Vagina (tissue), 2 donors: ENCODE measurements at regions not wholly inside any gene's neighbourhood (a gene's known extent, or its start where the extent isn't known, plus 50 kb on each side); places are given as distances from the start of the nearest gene placed in this dataset.

Experiments
- DNase-seq, 2 donors: peaks; one replicate each; pipeline ENCODE4 v3.0.0-alpha.2; 2017; ENCODE audit errors: extremely low spot score in 2 of 2
- H3K27ac ChIP-seq: fragments of 200-600 bp; sonication (generic); one replicate; pipeline ENCODE4 v1.5.1; 2019
- H3K27me3 ChIP-seq: fragments of 200-600 bp; sonication (generic); one replicate; pipeline ENCODE4 v1.5.1; 2019
- H3K36me3 ChIP-seq, 2 donors: fragments of 200-600 bp; sonication (generic); one replicate each; pipeline ENCODE4 v1.5.1; 2017 to 2019
- H3K4me1 ChIP-seq: fragments of 200-600 bp; sonication (generic); one replicate; pipeline ENCODE4 v1.5.1; 2019
- H3K4me3 ChIP-seq, 2 donors: fragments of 200-600 bp; sonication (generic); 1 replicate in 1 of 2; 2 replicates in 1 of 2; pipeline ENCODE4 v1.5.1; 2016 to 2019
- H3K9me3 ChIP-seq: fragments of 200-600 bp; sonication (generic); one replicate; pipeline ENCODE4 v1.5.1; 2019
- CTCF ChIP-seq, 3 experiments: fragments of 450-650 bp in 2 of 3; fragments of 200-600 bp in 1 of 3; sonication (generic) in 1 of 3; IDR thresholded peaks; one replicate each; pipeline ENCODE4 v1.5.1; 2017 to 2019; ENCODE audit warnings: antibody characterized with exemption in 3 of 3, mild to moderate bottlenecking in 2 of 3, moderate library complexity in 2 of 3
- POLR2A ChIP-seq, 2 donors: fragments of 450-650 bp; IDR thresholded peaks; one replicate each; pipeline ENCODE4 v1.6.1; 2017; ENCODE audit warnings: antibody characterized with exemption in 2 of 2, mild to moderate bottlenecking in 2 of 2, moderate library complexity in 2 of 2
- POLR2AphosphoS5 ChIP-seq, 2 donors: sonication (generic); formaldehyde crosslinking; IDR thresholded peaks; one replicate each; pipeline ENCODE4 v1.9.0; 2017; ENCODE audit warnings: antibody characterized with exemption in 2 of 2, mild to moderate bottlenecking in 2 of 2, low read depth in 1 of 2; ENCODE audit not compliant: insufficient read depth in 1 of 2
- intact Hi-C: fragments of 100-400 bp; cut with DNase I; formaldehyde crosslinking; loops from one replicate; pipeline ENCODE4 v1.15.1; 2023

GRCh38 chr2:146246736-146247523, 1597.9 kb upstream of the ACVR2A start:
- TF ChIP-seq CTCF (IDR thresholded peaks at IDR 0.05), result no peak
- no peak for TF ChIP-seq POLR2AphosphoS5 (IDR thresholded peaks at IDR 0.05; ENCODE audit: insufficient read depth in 1 of 2, low read depth in 1 of 2)
- TF ChIP-seq POLR2A (IDR thresholded peaks at IDR 0.05), result no peak
- intact Hi-C loops, result no loop called here

GRCh38 chr2:146246002-146246735, 1598.7 kb upstream of the ACVR2A start:
- H3K4me3 ChIP-seq, result no peak overlapping the region
- H3K36me3 ChIP-seq, result no peaks in the 10 kb centered on the region
- TF ChIP-seq CTCF (IDR thresholded peaks at IDR 0.05) (no peak), POLR2A (IDR thresholded peaks at IDR 0.05) (no peak), POLR2AphosphoS5 (IDR thresholded peaks at IDR 0.05; ENCODE audit: insufficient read depth in 1 of 2, low read depth in 1 of 2) (no peak)
- DNase-seq, result no peak
- intact Hi-C loops, result no loop called here
- no peaks in the 10 kb centered on the region for H3K9me3 ChIP-seq
- no peaks in the 10 kb centered on the region for H3K4me1 ChIP-seq
- H3K27ac ChIP-seq, result no peak overlapping the region
- no peaks in the 10 kb centered on the region for H3K27me3 ChIP-seq

More at GRCh38 chr2:146246736-146247523, 1597.9 kb upstream of the ACVR2A start:
- Histone ChIP-seq H3K27ac (no peak overlapping the region), H3K4me3 (no peak overlapping the region), H3K27me3 (no peaks in the 10 kb centered on the region), H3K4me1 (no peaks in the 10 kb centered on the region), H3K9me3 (no peaks in the 10 kb centered on the region), H3K36me3 (no peaks in the 10 kb centered on the region)
- no peak for DNase-seq

- Histone ChIP-seq H3K4me1 (no peaks in the 10 kb centered on the region), H3K9me3 (no peaks in the 10 kb centered on the region), H3K36me3 (no peaks in the 10 kb centered on the region), H3K4me3 (no peak overlapping the region), H3K27me3 (no peaks in the 10 kb centered on the region), H3K27ac (no peak overlapping the region)
- intact Hi-C loops, result no loop called here
- TF ChIP-seq CTCF (IDR thresholded peaks at IDR 0.05) (no peak), POLR2A (IDR thresholded peaks at IDR 0.05) (no peak), POLR2AphosphoS5 (IDR thresholded peaks at IDR 0.05; ENCODE audit: insufficient read depth in 1 of 2, low read depth in 1 of 2) (no peak)
- no peak for DNase-seq
Measured at GRCh38 chr2:146244830-146245229, 1600.0 kb upstream of the ACVR2A start.

- Histone ChIP-seq H3K27me3 (no peaks in the 10 kb centered on the region), H3K4me1 (no peaks in the 10 kb centered on the region), H3K9me3 (no peaks in the 10 kb centered on the region)
Measured at GRCh38 chr2:146244131-146244530, 1600.7 kb upstream of the ACVR2A start.

More at GRCh38 chr2:146244131-146244530, 1600.7 kb upstream of the ACVR2A start:
- no peaks in the 10 kb centered on the region for H3K36me3 ChIP-seq
- intact Hi-C loops, result no loop called here
- no peak overlapping the region for H3K4me3 ChIP-seq
- H3K27ac ChIP-seq, result no peak overlapping the region
- no peak for DNase-seq
- TF ChIP-seq CTCF (IDR thresholded peaks at IDR 0.05) (no peak), POLR2AphosphoS5 (IDR thresholded peaks at IDR 0.05; ENCODE audit: insufficient read depth in 1 of 2, low read depth in 1 of 2) (no peak), POLR2A (IDR thresholded peaks at IDR 0.05) (no peak)
